Type B pancreatic cell (in vitro differentiated cells): ENCODE measurements at regions not wholly inside any gene's neighbourhood (a gene's known extent, or its start where the extent isn't known, plus 50 kb on each side); places are given as distances from the start of the nearest gene placed in this dataset.

ENCODE experiments used
- DNase-seq: peaks from one replicate; pipeline ENCODE4 v3.0.0; 2021; ENCODE audit warnings: mixed read lengths; ENCODE audit not compliant: unreplicated experiment; ENCODE audit errors: extremely low spot score
- H3K27ac Mint-ChIP-seq: 2 replicates; pipeline ENCODE4 v1.8.0; 2021; ENCODE audit warnings: mild to moderate bottlenecking, mixed read lengths
- H3K27me3 Mint-ChIP-seq: 2 replicates; pipeline ENCODE4 v1.8.0; 2021; ENCODE audit warnings: mixed read lengths
- H3K36me3 Mint-ChIP-seq: 2 replicates; pipeline ENCODE4 v1.8.0; 2021; ENCODE audit warnings: mixed read lengths
- H3K4me1 Mint-ChIP-seq: one replicate; pipeline ENCODE4 v1.8.0; 2021; ENCODE audit warnings: mixed read lengths; ENCODE audit not compliant: unreplicated experiment
- H3K4me3 Mint-ChIP-seq: 2 replicates; pipeline ENCODE4 v1.8.0; 2021; ENCODE audit warnings: mild to moderate bottlenecking, mixed read lengths
- H3K9me3 Mint-ChIP-seq: 2 replicates; pipeline ENCODE4 v1.8.0; 2021; ENCODE audit warnings: mixed read lengths
- CTCF ChIP-seq: fragments of 200-600 bp; sonication (generic); conservative IDR thresholded peaks from 2 replicates; pipeline ENCODE4 v1.5.0; 2021; ENCODE audit warnings: antibody characterized with exemption, mild to moderate bottlenecking

- no peaks in the 10 kb centered on the region for H3K27me3 Mint-ChIP-seq
- no peak overlapping the region for H3K4me3 Mint-ChIP-seq
- H3K36me3 Mint-ChIP-seq, result no peaks in the 10 kb centered on the region
- peaks cover 16% of the 10 kb centered on the region for H3K9me3 Mint-ChIP-seq
- no peaks in the 10 kb centered on the region for H3K4me1 Mint-ChIP-seq
- no peak for DNase-seq
- no peak for TF ChIP-seq CTCF
- no peak overlapping the region for H3K27ac Mint-ChIP-seq
Observed at GRCh38 chr19:28609944-28610343, 603.0 kb downstream of the UQCRFS1 start.

DNA sequence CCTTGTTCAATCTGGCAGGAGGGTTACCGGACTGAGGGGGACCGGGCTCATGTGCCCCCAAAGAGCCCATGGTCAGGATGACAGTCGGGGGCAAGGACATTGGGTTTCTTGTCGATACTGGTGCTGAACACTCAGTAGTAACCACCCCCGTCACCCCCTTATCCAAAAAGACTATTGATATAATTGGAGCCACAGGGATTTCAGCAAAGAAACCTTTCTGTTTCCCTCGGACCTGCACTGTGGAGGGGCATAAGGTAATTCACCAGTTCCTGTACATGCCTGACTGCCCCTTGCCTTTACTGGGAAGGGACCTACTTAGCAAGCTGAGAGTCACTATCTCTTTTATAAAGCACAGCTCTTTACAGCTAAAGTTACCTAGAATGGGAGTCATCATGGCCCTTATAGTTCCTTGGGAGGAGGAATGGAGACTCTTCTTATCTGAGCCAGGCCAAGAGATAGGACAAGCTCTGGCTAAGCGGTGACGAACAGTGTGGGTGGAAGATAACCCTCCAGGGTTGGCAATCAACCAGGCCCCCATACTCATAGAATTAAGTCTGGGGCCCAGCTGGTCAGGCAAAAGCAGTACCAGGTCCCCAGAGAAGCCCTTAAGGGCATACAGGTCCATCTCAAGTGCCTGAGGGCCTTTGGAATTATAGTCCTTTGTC, 603.7 kb downstream of the UQCRFS1 start:
- Mint-ChIP-seq H3K4me1 (no peaks in the 10 kb centered on the region), H3K9me3 (peaks cover 13% of the 10 kb centered on the region)

DNA sequence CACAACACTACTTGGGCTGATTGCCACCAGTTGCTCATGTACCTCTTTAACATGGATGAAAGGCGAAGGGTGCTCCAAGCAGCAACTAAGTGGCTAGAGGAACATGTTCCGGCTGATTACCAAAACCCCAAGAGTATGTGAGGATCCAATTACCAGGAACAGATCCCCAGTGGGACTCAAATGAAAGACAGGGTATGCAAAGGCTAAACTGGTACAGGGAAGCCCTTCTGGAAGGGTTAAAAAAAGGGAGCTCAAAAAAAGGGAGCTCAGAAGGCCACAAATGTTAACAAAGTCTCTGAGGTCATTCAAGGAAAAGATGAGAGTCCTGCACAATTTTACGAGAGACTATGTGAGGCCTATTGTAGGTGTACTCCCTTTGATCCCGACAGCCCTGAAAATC, 604.7 kb downstream of the UQCRFS1 start:
- H3K4me3 Mint-ChIP-seq, result no peak overlapping the region
- peaks cover 15% of the 10 kb centered on the region for H3K9me3 Mint-ChIP-seq
- no peak overlapping the region for H3K27ac Mint-ChIP-seq
- TF ChIP-seq CTCF, result no peak
- no peak for DNase-seq
- H3K36me3 Mint-ChIP-seq, result no peaks in the 10 kb centered on the region
- H3K27me3 Mint-ChIP-seq, result peaks cover 4% of the 10 kb centered on the region
- no peaks in the 10 kb centered on the region for H3K4me1 Mint-ChIP-seq

More for the DNA sequence above, 603.7 kb downstream of the UQCRFS1 start:
- Mint-ChIP-seq H3K27ac (no peak overlapping the region), H3K4me3 (no peak overlapping the region), H3K27me3 (peaks cover 2% of the 10 kb centered on the region), H3K36me3 (no peaks in the 10 kb centered on the region)
- TF ChIP-seq CTCF, result no peak
- DNase-seq, result no peak

DNA sequence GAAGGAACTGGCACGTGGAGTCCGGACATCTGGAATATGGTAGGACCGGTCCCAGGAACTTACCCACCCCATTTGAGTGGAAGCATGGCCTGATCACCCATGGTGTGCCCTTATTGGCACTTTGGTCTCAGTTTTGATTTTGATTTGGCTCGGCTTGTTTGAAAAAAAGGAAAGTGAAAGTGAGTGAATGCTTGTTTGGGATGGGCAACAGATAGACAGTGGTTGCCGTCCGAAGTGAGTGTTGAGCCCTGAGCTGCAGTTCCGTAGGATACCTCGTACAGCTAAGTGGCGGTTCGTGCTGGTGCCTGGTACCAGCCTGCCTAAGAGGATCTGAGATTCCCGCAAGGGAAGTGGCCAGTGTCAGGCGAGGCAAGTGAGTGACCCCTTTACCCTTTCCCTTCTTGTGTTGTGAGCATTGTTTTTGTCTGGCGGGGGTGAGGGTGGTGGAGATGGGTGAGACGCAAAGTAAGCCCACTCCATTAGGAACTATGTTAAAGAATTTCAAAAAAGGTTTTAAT, 605.8 kb downstream of the UQCRFS1 start:
- H3K27ac Mint-ChIP-seq, result no peak overlapping the region
- peaks cover 4% of the 10 kb centered on the region for H3K27me3 Mint-ChIP-seq
- H3K36me3 Mint-ChIP-seq, result no peaks in the 10 kb centered on the region
- no peak for TF ChIP-seq CTCF
- DNase-seq, result no peak
- no peak overlapping the region for H3K4me3 Mint-ChIP-seq
- peaks cover 15% of the 10 kb centered on the region for H3K9me3 Mint-ChIP-seq
- no peaks in the 10 kb centered on the region for H3K4me1 Mint-ChIP-seq

DNA sequence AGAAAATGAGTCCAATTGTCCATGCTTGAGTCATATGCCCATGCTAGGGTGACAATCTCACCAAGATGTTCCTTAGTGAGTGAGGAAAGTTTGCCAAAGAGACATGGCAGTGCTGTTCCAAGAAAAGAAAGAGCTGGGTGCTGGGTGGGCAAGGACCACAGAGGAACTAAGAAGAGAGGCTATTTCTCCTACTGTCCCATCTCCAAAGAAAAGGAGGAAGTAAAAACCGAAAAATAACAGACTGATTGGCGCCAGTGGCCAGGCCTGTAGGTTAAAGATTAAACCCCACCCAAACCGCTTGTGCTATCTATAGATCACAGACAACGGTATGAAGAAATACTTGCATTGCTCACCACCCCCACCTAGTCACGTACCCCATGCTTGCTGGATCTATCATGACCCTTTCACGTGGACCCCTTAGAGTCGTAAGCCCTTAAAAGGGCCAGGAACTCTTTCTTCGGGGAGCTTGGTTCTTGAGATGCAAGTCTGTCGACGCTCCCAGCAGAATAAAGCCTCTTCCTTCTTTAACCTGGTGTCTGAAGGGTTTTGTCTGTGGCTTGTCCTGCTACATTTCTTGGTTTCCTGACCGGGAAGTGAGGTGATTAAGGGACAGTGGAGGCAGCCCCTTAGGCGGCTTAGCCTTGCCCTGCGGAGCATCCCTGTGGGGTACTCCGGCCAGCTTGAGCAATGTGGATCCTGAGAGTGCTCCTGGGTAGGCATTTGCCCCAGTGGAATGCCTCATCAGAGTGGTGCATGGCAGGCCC, 606.5 kb downstream of the UQCRFS1 start:
- Mint-ChIP-seq H3K36me3 (no peaks in the 10 kb centered on the region), H3K4me1 (no peaks in the 10 kb centered on the region), H3K9me3 (peaks cover 15% of the 10 kb centered on the region), H3K27ac (no peak overlapping the region), H3K4me3 (no peak overlapping the region), H3K27me3 (peaks cover 8% of the 10 kb centered on the region)
- TF ChIP-seq CTCF, result no peak
- no peak for DNase-seq
